Neural cell (in vitro differentiated cells): ENCODE measurements at regions not wholly inside any gene's neighbourhood (a gene's known extent, or its start where the extent isn't known, plus 50 kb on each side); places are given as distances from the start of the nearest gene placed in this dataset.

Source experiments
- CTCF ChIP-seq: fragments of 450-650 bp; IDR thresholded peaks from 2 replicates; pipeline ENCODE4 v1.5.1; 2014; ENCODE audit warnings: antibody characterized with exemption, mild to moderate bottlenecking, moderate library complexity; ENCODE audit not compliant: poor library complexity, severe bottlenecking
- POLR2AphosphoS5 ChIP-seq: IDR thresholded peaks from 2 replicates; pipeline ENCODE4 v1.6.1; 2012
- REST ChIP-seq: IDR thresholded peaks from 2 replicates; pipeline ENCODE4 v1.6.1; 2012; ENCODE audit warnings: borderline replicate concordance
- SMC3 ChIP-seq: fragments of 450-650 bp; conservative IDR thresholded peaks from 2 replicates; pipeline ENCODE4 v1.6.1; 2014; ENCODE audit warnings: antibody characterized with exemption, mild to moderate bottlenecking, moderate library complexity; ENCODE audit not compliant: poor library complexity
- TAF1 ChIP-seq: IDR thresholded peaks from 2 replicates; pipeline ENCODE4 v1.6.1; 2012; ENCODE audit warnings: low read depth

DNA sequence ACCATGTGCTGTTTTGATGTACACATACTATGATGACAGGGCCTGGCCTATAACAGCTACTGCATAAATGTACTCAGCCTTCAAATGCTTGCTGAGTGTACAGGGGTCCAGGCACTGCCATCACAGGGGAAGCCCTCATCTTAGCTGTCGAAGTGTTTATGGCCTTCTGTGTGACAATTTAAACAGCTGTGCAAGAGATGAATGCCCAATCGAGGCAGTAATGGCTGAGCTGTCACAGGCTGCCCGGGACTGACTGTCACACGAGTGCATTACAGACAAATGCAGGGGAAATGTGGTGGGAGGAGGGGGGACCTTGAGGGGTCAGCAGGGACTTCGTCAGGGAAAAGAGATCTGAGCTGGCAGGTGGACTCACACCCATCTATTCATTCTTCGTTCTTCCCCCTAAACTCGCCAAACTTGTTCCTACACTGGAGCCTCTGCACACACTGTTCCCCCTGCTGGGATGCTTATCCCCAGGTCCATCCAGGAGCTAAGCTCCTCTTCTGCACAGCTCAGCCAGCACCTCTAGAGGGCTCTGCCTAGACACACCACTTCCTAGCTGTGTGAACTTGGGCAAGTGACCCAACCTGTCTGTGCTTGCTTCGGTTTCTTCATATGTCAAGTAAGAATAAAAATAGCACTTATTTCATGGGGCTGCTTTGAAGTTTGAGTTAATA, 156.2 kb upstream of the IQSEC1 start:
- TF ChIP-seq REST, result no peak
- TF ChIP-seq CTCF, result peak; percentile 58
- TF ChIP-seq TAF1, result no peak
- peak; percentile 11 for TF ChIP-seq SMC3
- TF ChIP-seq POLR2AphosphoS5, result peak; percentile 84
